H1 (cell line): ENCODE measurements at regions not wholly inside any gene's neighbourhood (a gene's known extent, or its start where the extent isn't known, plus 50 kb on each side); places are given as distances from the start of the nearest gene placed in this dataset.

Source experiments
- CTCF ChIA-PET: fragments of 300-600 bp; sonication (Branson Sonifier 250); formaldehyde crosslinking; loops from one replicate; lab custom pipeline; 2021; ENCODE audit not compliant: partially characterized antibody; lab: Charles Lee
- POLR2A ChIA-PET: fragments of 300-600 bp; sonication (Branson Sonifier 250); formaldehyde crosslinking; loops from one replicate; lab custom pipeline; 2021; ENCODE audit warnings: inconsistent platforms; ENCODE audit not compliant: partially characterized antibody; lab: Charles Lee
- DNase-seq, 2 experiments: peaks; one replicate each; pipeline versions ENCODE4 v3.0.0 to v3.0.0-alpha.2; 2010 to 2022; ENCODE audit warnings: low spot score in 2 of 2, low read depth in 1 of 2, mixed read lengths in 1 of 2
- FAIRE-seq: peaks from 2 replicates; lab custom pipeline; 2011; peaks lifted over from hg19 to GRCh38; lab: Jason Lieb, UNC
- H2AFZ ChIP-seq: 2 replicates; pipeline ENCODE4 v1.8.1; 2012; ENCODE audit warnings: low read length, inconsistent platforms
- H2AK5ac ChIP-seq: 2 replicates; pipeline ENCODE4 v1.6.1; 2013; ENCODE audit warnings: low read depth, low read length
- H2BK120ac ChIP-seq: replicated peaks from 2 replicates; pipeline ENCODE3; 2013; ENCODE audit warnings: low read depth, low read length, inconsistent platforms
- H2BK12ac ChIP-seq: 2 replicates; pipeline ENCODE4 v1.6.1; 2013; ENCODE audit warnings: low read depth, low read length
- H2BK15ac ChIP-seq: 2 replicates; pipeline ENCODE4 v1.6.1; 2013; ENCODE audit warnings: low read length
- H2BK20ac ChIP-seq: 2 replicates; pipeline ENCODE4 v1.6.1; 2013; ENCODE audit warnings: low read length
- H2BK5ac ChIP-seq: 2 replicates; pipeline ENCODE4 v1.6.1; 2013; ENCODE audit warnings: low read depth, low read length
- H3K14ac ChIP-seq: 2 replicates; pipeline ENCODE4 v1.6.1; 2013; ENCODE audit warnings: inconsistent platforms; ENCODE audit not compliant: insufficient read length
- H3K18ac ChIP-seq: 2 replicates; pipeline ENCODE4 v1.6.1; 2013; ENCODE audit warnings: low read length; ENCODE audit errors: extremely low read depth
- H3K23ac ChIP-seq: 2 replicates; pipeline ENCODE4 v1.6.1; 2013; ENCODE audit warnings: inconsistent platforms; ENCODE audit not compliant: insufficient read length
- H3K23me2 ChIP-seq: 2 replicates; pipeline ENCODE4 v1.6.1; 2013; ENCODE audit warnings: low read depth, low read length
- H3K27ac ChIP-seq: 2 replicates; pipeline ENCODE4 v1.6.1; 2011; ENCODE audit warnings: low read depth, low read length, inconsistent platforms
- H3K27me3 ChIP-seq, 4 experiments: replicated peaks in 1 of 4; 1 replicate in 1 of 4; 2 replicates in 3 of 4; pipeline versions ENCODE4 v1.6.1 to v1.8.1; 2011 to 2013; ENCODE audit warnings: low read length in 3 of 4, mild to moderate bottlenecking in 3 of 4, inconsistent platforms in 2 of 4, mixed read lengths in 2 of 4, moderate library complexity in 1 of 4; ENCODE audit not compliant: control insufficient read depth in 3 of 4, insufficient read depth in 3 of 4; ENCODE audit errors: extremely low read depth in 1 of 4
- H3K36me3 ChIP-seq, 4 experiments: 2 replicates each; pipeline versions ENCODE4 v1.6.1 to v1.8.1; 2011 to 2013; ENCODE audit warnings: mild to moderate bottlenecking in 4 of 4, low read length in 3 of 4, moderate library complexity in 2 of 4, control low read depth in 1 of 4, inconsistent platforms in 1 of 4; ENCODE audit not compliant: insufficient read depth in 4 of 4, control insufficient read depth in 2 of 4
- H3K4ac ChIP-seq: replicated peaks from 2 replicates; pipeline ENCODE3; 2013; ENCODE audit warnings: low read length, low read depth, mixed read lengths, inconsistent platforms; ENCODE audit not compliant: insufficient read length
- H3K4me1 ChIP-seq, 4 experiments: replicated peaks in 1 of 4; 1 replicate in 1 of 4; 2 replicates in 3 of 4; pipeline versions ENCODE4 v1.6.1 to v1.8.1; 2011 to 2013; ENCODE audit warnings: low read length in 3 of 4, inconsistent platforms in 2 of 4, mixed read lengths in 1 of 4; ENCODE audit not compliant: insufficient read depth in 4 of 4, control insufficient read depth in 3 of 4
- H3K4me2 ChIP-seq, 2 experiments: 2 replicates each; pipeline versions ENCODE4 v1.6.1 to v1.8.1; 2011 to 2013; ENCODE audit warnings: low read depth in 2 of 2, low read length in 2 of 2, control low read depth in 1 of 2, inconsistent platforms in 1 of 2, mild to moderate bottlenecking in 1 of 2; ENCODE audit not compliant: insufficient read depth in 1 of 2
- H3K4me3 ChIP-seq, 4 experiments: fragments of 200-600, 300-600 bp in 1 of 4; sonication (generic), shearing (Covaris generic), sonication (Bioruptor Twin) in 1 of 4; 2 replicates each; pipeline versions ENCODE4 v1.5.1 to v1.8.1; 2011 to 2016; ENCODE audit warnings: low read length in 4 of 4, low read depth in 3 of 4, control low read depth in 2 of 4, inconsistent platforms in 2 of 4, mild to moderate bottlenecking in 2 of 4, mixed read lengths in 1 of 4, moderate library complexity in 1 of 4; ENCODE audit not compliant: insufficient read depth in 2 of 4; ENCODE audit errors: extremely low read depth in 1 of 4
- H3K56ac ChIP-seq: replicated peaks from 2 replicates; pipeline ENCODE3; 2013; ENCODE audit warnings: low read depth, mild to moderate bottlenecking, mixed read lengths, low read length, inconsistent platforms; ENCODE audit not compliant: insufficient read length
- H3K79me1 ChIP-seq: 2 replicates; pipeline ENCODE4 v1.6.1; 2013; ENCODE audit warnings: low read depth, low read length, control low read depth
- H3K79me2 ChIP-seq, 2 experiments: 2 replicates each; pipeline versions ENCODE4 v1.6.1 to v1.8.1; 2012 to 2013; ENCODE audit warnings: low read length in 2 of 2, mild to moderate bottlenecking in 2 of 2, inconsistent platforms in 1 of 2; ENCODE audit not compliant: insufficient read depth in 2 of 2, control insufficient read depth in 1 of 2
- H3K9ac ChIP-seq, 4 experiments: replicated peaks in 1 of 4; 1 replicate in 1 of 4; 2 replicates in 3 of 4; pipeline versions ENCODE4 v1.6.1 to v1.8.1; 2011 to 2013; ENCODE audit warnings: low read depth in 3 of 4, low read length in 3 of 4, control low read depth in 2 of 4, mild to moderate bottlenecking in 2 of 4, moderate library complexity in 2 of 4, inconsistent platforms in 1 of 4; ENCODE audit errors: extremely low read depth in 1 of 4
- H3K9me3 ChIP-seq, 2 experiments: 2 replicates each; pipeline versions ENCODE4 v1.6.1 to v1.8.1; 2012 to 2013; ENCODE audit warnings: mild to moderate bottlenecking in 2 of 2, moderate library complexity in 2 of 2, control low read depth in 1 of 2, inconsistent platforms in 1 of 2, low read depth in 1 of 2, low read length in 1 of 2, mixed read lengths in 1 of 2; ENCODE audit not compliant: insufficient read depth in 2 of 2
- H4K20me1 ChIP-seq, 2 experiments: replicated peaks in 1 of 2; 2 replicates each; pipeline versions ENCODE3 to v1.8.1; 2011 to 2013; ENCODE audit warnings: inconsistent platforms in 2 of 2, low read length in 2 of 2, mild to moderate bottlenecking in 1 of 2; ENCODE audit not compliant: insufficient read depth in 2 of 2, control insufficient read depth in 1 of 2
- H4K5ac ChIP-seq: 2 replicates; pipeline ENCODE4 v1.6.1; 2013; ENCODE audit warnings: low read length, low read depth, mixed read lengths, inconsistent platforms; ENCODE audit not compliant: insufficient read length
- H4K8ac ChIP-seq: 2 replicates; pipeline ENCODE4 v1.8.0; 2013; ENCODE audit warnings: mild to moderate bottlenecking, moderate library complexity, low read length, inconsistent platforms; ENCODE audit not compliant: insufficient read depth; ENCODE audit errors: extremely low read depth
- H4K91ac ChIP-seq: replicated peaks from 2 replicates; pipeline ENCODE3; 2013; ENCODE audit warnings: low read length, mixed read lengths, inconsistent platforms; ENCODE audit not compliant: insufficient read length
- ATF2 ChIP-seq: IDR thresholded peaks from 2 replicates; pipeline ENCODE4 v1.6.1; 2012; ENCODE audit warnings: low read length, inconsistent platforms
- BACH1 ChIP-seq: IDR thresholded peaks from 2 replicates; pipeline ENCODE4 v1.6.1; 2012; ENCODE audit warnings: low read length, improper control_type of control experiment
- CBX8 ChIP-seq: fragments of 300-800, 300-1000 bp; sonication (generic); IDR thresholded peaks from 2 replicates; pipeline ENCODE4 v1.7.1; 2016; ENCODE audit warnings: low read depth, low read length, borderline replicate concordance
- CHD2 ChIP-seq: IDR thresholded peaks from 2 replicates; pipeline ENCODE4 v1.6.1; 2012; ENCODE audit warnings: low read length, improper control_type of control experiment
- FOSL1 ChIP-seq: IDR thresholded peaks from 2 replicates; pipeline ENCODE4 v1.6.1; 2011; ENCODE audit warnings: mild to moderate bottlenecking, low read depth, low read length, moderate library complexity; ENCODE audit not compliant: insufficient read depth
- GABPA ChIP-seq: IDR thresholded peaks from 2 replicates; pipeline ENCODE4 v1.6.1; 2011; ENCODE audit warnings: mild to moderate bottlenecking, low read length, moderate library complexity, borderline replicate concordance; ENCODE audit not compliant: insufficient read depth
- HDAC2 ChIP-seq, 2 experiments: fragments of 300-600 bp in 1 of 2; sonication (generic) in 1 of 2; IDR thresholded peaks; 2 replicates each; pipeline ENCODE4 v1.6.1; 2011 to 2012; ENCODE audit warnings: low read depth in 2 of 2, low read length in 2 of 2, mild to moderate bottlenecking in 2 of 2, moderate library complexity in 2 of 2, borderline replicate concordance in 1 of 2, inconsistent platforms in 1 of 2
- JUND ChIP-seq: IDR thresholded peaks from 2 replicates; pipeline ENCODE4 v1.6.1; 2011; ENCODE audit warnings: mild to moderate bottlenecking, improper control_type of control experiment, low read length
- NRF1 ChIP-seq: IDR thresholded peaks from 2 replicates; pipeline ENCODE4 v1.6.1; 2011; ENCODE audit warnings: mild to moderate bottlenecking, low read depth, low read length, improper control_type of control experiment
- POLR2A ChIP-seq, 2 experiments: IDR thresholded peaks; 1 replicate in 1 of 2; 2 replicates in 1 of 2; pipeline ENCODE4 v1.6.1; 2011; ENCODE audit warnings: low read depth in 2 of 2, low read length in 2 of 2, mild to moderate bottlenecking in 2 of 2; ENCODE audit errors: control extremely low read depth in 1 of 2
- POLR2AphosphoS5 ChIP-seq: IDR thresholded peaks from 2 replicates; pipeline ENCODE4 v1.6.1; 2011; ENCODE audit warnings: low read depth, low read length
- SIRT6 ChIP-seq: IDR thresholded peaks from one replicate; pipeline ENCODE4 v1.7.1; 2012; ENCODE audit warnings: low read length, inconsistent platforms
- SRF ChIP-seq: IDR thresholded peaks from 2 replicates; pipeline ENCODE4 v1.6.1; 2011; ENCODE audit warnings: mild to moderate bottlenecking, low read depth, low read length, moderate library complexity
- TAF7 ChIP-seq: optimal IDR thresholded peaks from 2 replicates; pipeline ENCODE3; 2011; ENCODE audit warnings: low read depth, mild to moderate bottlenecking, inconsistent platforms, low read length, moderate library complexity, borderline replicate concordance
- WGBS, 2 experiments: shearing (Covaris generic) in 1 of 2; methylation state at CpG; one replicate each; pipeline versions ENCODE4 v1.1.6 to v1.1.7; 2013 to 2015; ENCODE audit warnings: low lambda C conversion rate in 2 of 2, mixed read lengths in 2 of 2, inconsistent platforms in 1 of 2, low coverage in 1 of 2, missing lambda C conversion rate in 1 of 2; ENCODE audit not compliant: insufficient replicate concordance in 2 of 2, insufficient coverage in 1 of 2, insufficient read length in 1 of 2; ENCODE audit errors: extremely low coverage in 1 of 2, missing lambda C conversion rate in 1 of 2; 5-methylcytosine and 5-hydroxymethylcytosine counted together

GRCh38 chr7:106514881-106515280 lies 146.1 kb downstream of the CCDC71L start:
- WGBS, 2 experiments: 87% methylated on average over 3 of the region's 3 CpGs; no CpG with 5 or more reads in 1 of the 2 experiments
- Histone ChIP-seq H2AK5ac (no peak overlapping the region), H3K23ac (no peak overlapping the region), H2BK5ac (no peak overlapping the region), H3K79me2 (no peaks in the 10 kb centered on the region), H2BK120ac (no peak overlapping the region), H3K27ac (no peak overlapping the region), H3K4me3 (no peak overlapping the region), H3K36me3 (no peaks in the 10 kb centered on the region), H3K56ac (no peak overlapping the region), H3K14ac (no peak overlapping the region), H4K5ac (no peak overlapping the region), H2BK20ac (no peak overlapping the region), H3K4ac (no peak overlapping the region), H3K9me3 (no peaks in the 10 kb centered on the region), H3K18ac (no peak overlapping the region), H3K27me3 (no peaks in the 10 kb centered on the region; a peak in 1 of 7 replicates), H4K20me1 (no peaks in the 10 kb centered on the region), H4K8ac (no peak overlapping the region), H3K79me1 (no peaks in the 10 kb centered on the region), H2BK15ac (no peak overlapping the region), H3K9ac (no peak overlapping the region), H3K4me1 (no peaks in the 10 kb centered on the region), H4K91ac (no peak overlapping the region), H3K23me2 (no peaks in the 10 kb centered on the region; the same call in 1 of the 2 replicates), H3K4me2 (no peak overlapping the region), H2AFZ (no peak overlapping the region), H2BK12ac (no peak overlapping the region)
- ChIA-PET CTCF (interaction anchor here (0.7 to 1.2 kb wide), 3 partner anchors 10 to 1158 kb away, joined by 3 to 4 read pairs (median 4); no protein-coding TSS in a partner anchor), POLR2A (no interaction called here)
- FAIRE-seq (no peak), DNase-seq (no peak)
- TF ChIP-seq CBX8 (no peak), BACH1 (no peak), TAF7 (no peak), ATF2 (no peak), GABPA (no peak), FOSL1 (no peak), POLR2AphosphoS5 (no peak), SIRT6 (no peak), NRF1 (no peak), CHD2 (no peak), SRF (no peak), JUND (no peak), HDAC2 (IDR thresholded peaks at IDR 0.05; ENCODE audit: borderline replicate concordance in 1 of 2, low read depth in 2 of 2, low read length in 2 of 2) (no peak), POLR2A (IDR thresholded peaks at IDR 0.05; ENCODE audit: control extremely low read depth in 1 of 2, low read depth in 2 of 2, low read length in 2 of 2) (no peak)
